ENCODE measurements at regions not wholly inside any gene's neighbourhood (a gene's known extent, or its start where the extent isn't known, plus 50 kb on each side); places are given as distances from the start of the nearest gene placed in this dataset.

- no peak for DNase-seq
- no peaks in the 10 kb centered on the region for H3K27me3 ChIP-seq
- H3K4me3 ChIP-seq = no peak overlapping the region
- peaks cover 18% of the 10 kb centered on the region for H3K4me1 ChIP-seq
- TF ChIP-seq POLR2A (IDR thresholded peaks at IDR 0.05) (no peak), CTCF (IDR thresholded peaks at IDR 0.05) (no peak)
- WGBS, 2 donors = 95 to 98% methylated on average over 3 of the region's 3 CpGs
- intact Hi-C loops (cut with DNase I) = no loop called here
- H3K36me3 ChIP-seq (replicated peaks in 1 of 2; ENCODE audit: insufficient read depth in 1 of 2, low read depth in 2 of 2) = no peaks in the 10 kb centered on the region
- no peak overlapping the region for H3K27ac ChIP-seq
- ATAC-seq = no peak
- no peaks in the 10 kb centered on the region for H3K9me3 ChIP-seq
These were observed 382.5 kb upstream of the C2CD4B start for GRCh38 chr15:62547584-62547983.

GRCh38 chr15:62549345-62549970, 384.4 kb upstream of the C2CD4B start:
- H3K27me3 ChIP-seq = no peaks in the 10 kb centered on the region
- ATAC-seq (no peak), DNase-seq (peak; percentile 17 to 49 (median 28))
- peaks cover 18% of the 10 kb centered on the region for H3K4me1 ChIP-seq
- WGBS, 2 donors = 56 to 67% methylated on average over 5 of the region's 5 CpGs
- intact Hi-C loops (cut with DNase I) = no loop called here
- no peak overlapping the region for H3K27ac ChIP-seq
- no peaks in the 10 kb centered on the region for H3K9me3 ChIP-seq
- H3K4me3 ChIP-seq = no peak overlapping the region
- H3K36me3 ChIP-seq (replicated peaks in 1 of 2; ENCODE audit: insufficient read depth in 1 of 2, low read depth in 2 of 2) = no peaks in the 10 kb centered on the region
- TF ChIP-seq CTCF (IDR thresholded peaks at IDR 0.05) (peak; percentile 12 to 50 (median 36)), POLR2A (IDR thresholded peaks at IDR 0.05) (no peak)

GRCh38 chr15:62550106-62550505, 385.0 kb upstream of the C2CD4B start:
- ATAC-seq (no peak), DNase-seq (no peak)
- intact Hi-C loops (cut with DNase I) = no loop called here
- Histone ChIP-seq H3K4me3 (no peak overlapping the region), H3K27ac (no peak overlapping the region), H3K27me3 (no peaks in the 10 kb centered on the region), H3K36me3 (replicated peaks in 1 of 2; ENCODE audit: insufficient read depth in 1 of 2, low read depth in 2 of 2) (no peaks in the 10 kb centered on the region), H3K9me3 (no peaks in the 10 kb centered on the region), H3K4me1 (peaks cover 17% of the 10 kb centered on the region)
- WGBS, 2 donors = 52 to 54% methylated on average over 3 of the region's 3 CpGs
- no peak for TF ChIP-seq POLR2A (IDR thresholded peaks at IDR 0.05)
- no peak for TF ChIP-seq CTCF (IDR thresholded peaks at IDR 0.05)

- intact Hi-C loops (cut with DNase I) = no loop called here
- TF ChIP-seq CTCF (IDR thresholded peaks at IDR 0.05) (no peak), POLR2A (IDR thresholded peaks at IDR 0.05) (no peak)
- ATAC-seq = no peak
These were observed 387.4 kb upstream of the C2CD4B start for GRCh38 chr15:62552444-62552843.

GRCh38 chr15:62553911-62554563, 389.0 kb upstream of the C2CD4B start:
- ATAC-seq = no peak
- intact Hi-C loops (cut with DNase I) = no loop called here
- WGBS, 2 donors = 69 to 78% methylated on average over 2 of the region's 2 CpGs
- Histone ChIP-seq H3K9me3 (no peaks in the 10 kb centered on the region), H3K36me3 (replicated peaks in 1 of 2; ENCODE audit: insufficient read depth in 1 of 2, low read depth in 2 of 2) (no peaks in the 10 kb centered on the region), H3K27ac (no peak overlapping the region), H3K4me1 (no peaks in the 10 kb centered on the region), H3K4me3 (no peak overlapping the region), H3K27me3 (no peaks in the 10 kb centered on the region)
- no peak for DNase-seq
- no peak for TF ChIP-seq POLR2A (IDR thresholded peaks at IDR 0.05)
- TF ChIP-seq CTCF (IDR thresholded peaks at IDR 0.05) = no peak

More at GRCh38 chr15:62552444-62552843, 387.4 kb upstream of the C2CD4B start:
- Histone ChIP-seq H3K9me3 (no peaks in the 10 kb centered on the region), H3K36me3 (replicated peaks in 1 of 2; ENCODE audit: insufficient read depth in 1 of 2, low read depth in 2 of 2) (no peaks in the 10 kb centered on the region), H3K4me3 (no peak overlapping the region), H3K27me3 (no peaks in the 10 kb centered on the region), H3K27ac (no peak overlapping the region), H3K4me1 (no peaks in the 10 kb centered on the region)
- no peak for DNase-seq

All from body of pancreas (tissue), 4 donors.